Astrocyte (in vitro differentiated cells and primary cell): ENCODE measurements at regions not wholly inside any gene's neighbourhood (a gene's known extent, or its start where the extent isn't known, plus 50 kb on each side); places are given as distances from the start of the nearest gene placed in this dataset.

Experiments used
- DNase-seq: peaks from one replicate; pipeline ENCODE4 v3.0.0-alpha.2; 2010; ENCODE audit warnings: low read depth
- FAIRE-seq: peaks from 2 replicates; lab custom pipeline; 2011; peaks lifted over from hg19 to GRCh38; lab: Jason Lieb, UNC
- H2AFZ ChIP-seq: 2 replicates; pipeline ENCODE4 v1.6.0; 2012; ENCODE audit warnings: low read depth, low read length, inconsistent platforms
- H3K27ac ChIP-seq: 2 replicates; pipeline ENCODE4 v1.5.1; 2011; ENCODE audit warnings: low read depth, low read length, inconsistent platforms
- H3K27me3 ChIP-seq: 2 replicates; pipeline ENCODE4 v1.6.0; 2011; ENCODE audit warnings: low read length, inconsistent platforms; ENCODE audit not compliant: insufficient read depth
- H3K36me3 ChIP-seq: 2 replicates; pipeline ENCODE4 v1.5.1; 2011; ENCODE audit warnings: low read length, inconsistent platforms; ENCODE audit not compliant: insufficient read depth
- H3K4me1 ChIP-seq: 2 replicates; pipeline ENCODE4 v1.5.1; 2011; ENCODE audit warnings: low read length, inconsistent platforms; ENCODE audit not compliant: insufficient read depth
- H3K4me2 ChIP-seq: 2 replicates; pipeline ENCODE4 v1.6.0; 2012; ENCODE audit warnings: low read length, inconsistent platforms
- H3K4me3 ChIP-seq: 2 replicates; pipeline ENCODE4 v1.5.1; 2011; ENCODE audit warnings: low read depth, mild to moderate bottlenecking, low read length, inconsistent platforms; ENCODE audit not compliant: insufficient read depth
- H3K79me2 ChIP-seq: 2 replicates; pipeline ENCODE4 v1.6.0; 2012; ENCODE audit warnings: mild to moderate bottlenecking, low read length, inconsistent platforms; ENCODE audit not compliant: insufficient read depth
- H3K9ac ChIP-seq: 2 replicates; pipeline ENCODE4 v1.6.0; 2012; ENCODE audit warnings: mild to moderate bottlenecking, low read length, inconsistent platforms
- H3K9me3 ChIP-seq: 2 replicates; pipeline ENCODE4 v1.5.1; 2012; ENCODE audit warnings: low read depth, mild to moderate bottlenecking, low read length, inconsistent platforms; ENCODE audit not compliant: insufficient read depth
- H4K20me1 ChIP-seq: 2 replicates; pipeline ENCODE4 v1.6.0; 2012; ENCODE audit warnings: low read length, inconsistent platforms; ENCODE audit not compliant: insufficient read depth
- H3K27ac Mint-ChIP-seq: one replicate; pipeline ENCODE4 v1.8.0; 2021; ENCODE audit warnings: mild to moderate bottlenecking, mixed read lengths; ENCODE audit not compliant: unreplicated experiment
- H3K27me3 Mint-ChIP-seq: one replicate; pipeline ENCODE4 v1.8.0; 2021; ENCODE audit warnings: low read depth, mixed read lengths; ENCODE audit not compliant: unreplicated experiment
- H3K36me3 Mint-ChIP-seq: one replicate; pipeline ENCODE4 v1.8.0; 2021; ENCODE audit warnings: low read depth, mixed read lengths; ENCODE audit not compliant: unreplicated experiment
- H3K4me1 Mint-ChIP-seq: one replicate; pipeline ENCODE4 v1.8.0; 2021; ENCODE audit warnings: low read depth, mixed read lengths; ENCODE audit not compliant: unreplicated experiment
- H3K4me3 Mint-ChIP-seq: one replicate; pipeline ENCODE4 v1.8.0; 2021; ENCODE audit warnings: mild to moderate bottlenecking, moderate library complexity, mixed read lengths; ENCODE audit not compliant: unreplicated experiment
- H3K9me3 Mint-ChIP-seq: one replicate; pipeline ENCODE4 v1.8.0; 2021; ENCODE audit warnings: mild to moderate bottlenecking, mixed read lengths; ENCODE audit not compliant: unreplicated experiment
- CTCF ChIP-seq: IDR thresholded peaks from 2 replicates; pipeline ENCODE4 v1.5.1; 2011; ENCODE audit warnings: low read depth, mild to moderate bottlenecking, inconsistent platforms, low read length, moderate library complexity; ENCODE audit not compliant: insufficient read depth
- EZH2 ChIP-seq: IDR thresholded peaks from 2 replicates; pipeline ENCODE4 v1.6.1; 2012; ENCODE audit warnings: mild to moderate bottlenecking, low read length, inconsistent platforms; ENCODE audit not compliant: insufficient read depth

DNA sequence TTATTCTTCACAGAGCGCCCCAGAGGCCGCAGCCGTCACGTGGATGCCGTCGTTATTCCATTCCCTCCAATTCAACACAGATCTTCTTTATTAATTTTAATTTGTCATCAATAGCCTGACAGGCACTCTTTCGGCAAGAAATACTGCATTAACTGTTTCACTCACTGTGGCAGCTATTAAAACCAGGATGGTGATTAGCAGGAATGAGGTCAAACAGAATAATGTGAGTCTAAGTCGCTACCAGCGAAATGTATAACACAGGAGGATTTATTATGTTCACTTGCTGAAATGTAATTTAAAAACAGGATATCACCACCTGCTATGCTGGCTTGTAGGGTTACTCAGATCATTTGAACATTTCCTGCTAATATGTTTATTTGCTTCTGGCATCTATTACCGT is 74.2 kb upstream of the MGMT start:
- Mint-ChIP-seq H3K4me1 (no peaks in the 10 kb centered on the region), H3K27me3 (peaks cover 21% of the 10 kb centered on the region), H3K36me3 (no peaks in the 10 kb centered on the region), H3K27ac (no peak overlapping the region), H3K9me3 (peaks cover 3% of the 10 kb centered on the region), H3K4me3 (no peak overlapping the region)
- Histone ChIP-seq H3K79me2 (no peaks in the 10 kb centered on the region), H4K20me1 (no peaks in the 10 kb centered on the region), H3K36me3 (no peaks in the 10 kb centered on the region), H3K27me3 (no peaks in the 10 kb centered on the region), H3K9ac (no peak overlapping the region), H3K4me2 (no peak overlapping the region), H3K27ac (no peak overlapping the region), H3K9me3 (peaks cover 2% of the 10 kb centered on the region), H3K4me1 (no peaks in the 10 kb centered on the region), H2AFZ (no peak overlapping the region), H3K4me3 (no peak overlapping the region)
- DNase-seq (no peak), FAIRE-seq (no peak)
- TF ChIP-seq CTCF (no peak), EZH2 (no peak)

GRCh38 chr10:129393812-129394211 is 73.2 kb upstream of the MGMT start:
- Mint-ChIP-seq H3K9me3 (peaks cover 3% of the 10 kb centered on the region), H3K4me3 (no peak overlapping the region), H3K4me1 (no peaks in the 10 kb centered on the region), H3K27ac (no peak overlapping the region), H3K27me3 (peaks cover 18% of the 10 kb centered on the region), H3K36me3 (no peaks in the 10 kb centered on the region)
- Histone ChIP-seq H3K79me2 (no peaks in the 10 kb centered on the region), H3K4me1 (no peaks in the 10 kb centered on the region), H3K4me3 (no peak overlapping the region), H2AFZ (no peak overlapping the region), H3K27me3 (no peaks in the 10 kb centered on the region), H4K20me1 (no peaks in the 10 kb centered on the region), H3K27ac (no peak overlapping the region), H3K9me3 (peaks cover 2% of the 10 kb centered on the region), H3K36me3 (no peaks in the 10 kb centered on the region), H3K9ac (no peak overlapping the region), H3K4me2 (no peak overlapping the region)
- TF ChIP-seq EZH2, result no peak
- no peak for TF ChIP-seq CTCF
- FAIRE-seq (no peak), DNase-seq (no peak)

DNA sequence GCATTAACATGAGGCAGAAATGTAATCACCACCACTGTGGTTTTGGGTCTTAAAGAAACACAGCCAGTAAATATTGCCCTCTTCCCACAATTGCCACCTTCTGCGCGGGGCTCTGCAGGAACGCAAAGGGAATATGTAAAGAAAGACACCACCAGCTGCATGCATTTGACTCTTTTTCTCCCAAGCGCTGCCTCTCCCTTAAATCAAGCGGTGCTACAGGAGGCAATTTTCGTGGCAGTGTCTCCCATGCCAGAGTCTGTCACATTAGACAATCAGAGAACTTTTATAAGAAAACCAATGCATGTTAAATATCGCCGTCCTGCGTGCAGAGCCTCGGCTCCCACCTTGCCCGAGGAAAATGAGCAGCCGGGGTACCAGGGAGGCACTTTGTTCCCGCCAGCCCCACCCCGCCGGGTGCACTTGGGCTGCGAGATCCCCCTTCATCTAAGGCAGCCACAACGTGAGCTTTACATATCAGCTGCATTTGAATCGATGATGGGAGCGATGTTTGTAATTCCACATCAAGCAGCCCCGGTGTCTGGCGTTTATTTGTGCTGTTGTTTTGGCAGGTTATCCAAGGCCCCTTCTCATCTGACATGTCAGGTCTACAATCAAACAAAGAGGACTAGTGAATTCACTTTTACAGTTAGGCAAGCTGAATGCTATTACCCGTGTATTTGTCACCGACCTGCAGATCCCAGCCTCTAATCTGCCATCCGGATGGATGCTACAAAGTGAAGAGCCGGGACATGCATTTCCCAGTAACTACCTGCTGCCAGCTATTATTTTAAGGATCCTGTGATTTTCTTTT is 72.3 kb upstream of the MGMT start:
- TF ChIP-seq EZH2 (no peak), CTCF (no peak)
- H2AFZ ChIP-seq, result no peak overlapping the region

More for the DNA sequence above, 72.3 kb upstream of the MGMT start:
- no peak overlapping the region for H3K27ac ChIP-seq
- H3K9me3 Mint-ChIP-seq, result no peaks in the 10 kb centered on the region
- no peak overlapping the region for H3K27ac Mint-ChIP-seq
- H3K36me3 ChIP-seq, result no peaks in the 10 kb centered on the region
- H3K9me3 ChIP-seq, result no peaks in the 10 kb centered on the region
- H3K79me2 ChIP-seq, result no peaks in the 10 kb centered on the region
- H3K27me3 Mint-ChIP-seq, result peaks cover 16% of the 10 kb centered on the region
- H3K4me1 Mint-ChIP-seq, result no peaks in the 10 kb centered on the region
- H3K9ac ChIP-seq, result no peak overlapping the region
- H4K20me1 ChIP-seq, result no peaks in the 10 kb centered on the region
- no peaks in the 10 kb centered on the region for H3K36me3 Mint-ChIP-seq
- no peak overlapping the region for H3K4me3 ChIP-seq
- FAIRE-seq (no peak), DNase-seq (no peak)
- no peak overlapping the region for H3K4me3 Mint-ChIP-seq
- H3K27me3 ChIP-seq, result no peaks in the 10 kb centered on the region
- no peak overlapping the region for H3K4me2 ChIP-seq
- no peaks in the 10 kb centered on the region for H3K4me1 ChIP-seq
